ENCODE measurements at regions not wholly inside any gene's neighbourhood (a gene's known extent, or its start where the extent isn't known, plus 50 kb on each side); places are given as distances from the start of the nearest gene placed in this dataset.

- Histone ChIP-seq H3K9me3 (no peaks in the 10 kb centered on the region), H3K27me3 (no peaks in the 10 kb centered on the region), H3K27ac (no peak overlapping the region), H3K4me3 (no peak overlapping the region), H3K36me3 (no peaks in the 10 kb centered on the region), H3K4me1 (peaks cover 10% of the 10 kb centered on the region)
- intact Hi-C loops (cut with DNase I) = no loop called here
- DNase-seq (ENCODE audit: extremely low spot score in 2 of 2) = no peak
- no peak for TF ChIP-seq POLR2AphosphoS5 (IDR thresholded peaks at IDR 0.05; ENCODE audit: insufficient read depth in 1 of 2, low read depth in 1 of 2)
- no peak for TF ChIP-seq POLR2A (IDR thresholded peaks at IDR 0.05)
- TF ChIP-seq CTCF (IDR thresholded peaks at IDR 0.05) = no peak
Measured at GRCh38 chr10:22481106-22481505, 135.8 kb downstream of the SPAG6 start.

GRCh38 chr10:22481687-22482539 is 136.6 kb downstream of the SPAG6 start:
- Histone ChIP-seq H3K4me1 (peaks cover 7% of the 10 kb centered on the region), H3K27me3 (no peaks in the 10 kb centered on the region), H3K4me3 (no peak overlapping the region), H3K27ac (no peak overlapping the region), H3K36me3 (no peaks in the 10 kb centered on the region), H3K9me3 (no peaks in the 10 kb centered on the region)
- peak in 1 of 2 donors; percentile 58 for DNase-seq (ENCODE audit: extremely low spot score in 2 of 2)
- no peak for TF ChIP-seq CTCF (IDR thresholded peaks at IDR 0.05)
- TF ChIP-seq POLR2A (IDR thresholded peaks at IDR 0.05) = no peak
- intact Hi-C loops (cut with DNase I) = no loop called here

GRCh38 chr10:22483132-22483531 is 137.8 kb downstream of the SPAG6 start:
- H3K9me3 ChIP-seq = no peaks in the 10 kb centered on the region
- H3K27ac ChIP-seq = no peak overlapping the region
- TF ChIP-seq CTCF (IDR thresholded peaks at IDR 0.05) (no peak), POLR2AphosphoS5 (IDR thresholded peaks at IDR 0.05; ENCODE audit: insufficient read depth in 1 of 2, low read depth in 1 of 2) (no peak), POLR2A (IDR thresholded peaks at IDR 0.05) (no peak)
- intact Hi-C loops (cut with DNase I) = no loop called here
- DNase-seq (ENCODE audit: extremely low spot score in 2 of 2) = no peak
- no peak overlapping the region for H3K4me3 ChIP-seq
- H3K36me3 ChIP-seq = no peaks in the 10 kb centered on the region
- peaks cover 7% of the 10 kb centered on the region for H3K4me1 ChIP-seq
- H3K27me3 ChIP-seq = no peaks in the 10 kb centered on the region

Measured in vagina (tissue), 2 donors.